ENCODE measurements at regions not wholly inside any gene's neighbourhood (a gene's known extent, or its start where the extent isn't known, plus 50 kb on each side); places are given as distances from the start of the nearest gene placed in this dataset.

GRCh38 chr7:67841896-67842295 lies 845.3 kb downstream of the TYW1 start:
- TF ChIP-seq CTCF (IDR thresholded peaks at IDR 0.05) = no peak
- TF ChIP-seq POLR2A (IDR thresholded peaks at IDR 0.05) = no peak
- no peak for TF ChIP-seq POLR2AphosphoS5 (IDR thresholded peaks at IDR 0.05)
- TF ChIP-seq EP300 (IDR thresholded peaks at IDR 0.05) = no peak
